GM21381 (cell line): ENCODE measurements at regions not wholly inside any gene's neighbourhood (a gene's known extent, or its start where the extent isn't known, plus 50 kb on each side); places are given as distances from the start of the nearest gene placed in this dataset.

Experiments
- ATAC-seq: cut with Tn5 transposase; IDR thresholded peaks from one replicate; pipeline ENCODE4 v1.9.1; 2021; ENCODE audit warnings: mild to moderate bottlenecking, moderate library complexity; ENCODE audit not compliant: unreplicated experiment

DNA sequence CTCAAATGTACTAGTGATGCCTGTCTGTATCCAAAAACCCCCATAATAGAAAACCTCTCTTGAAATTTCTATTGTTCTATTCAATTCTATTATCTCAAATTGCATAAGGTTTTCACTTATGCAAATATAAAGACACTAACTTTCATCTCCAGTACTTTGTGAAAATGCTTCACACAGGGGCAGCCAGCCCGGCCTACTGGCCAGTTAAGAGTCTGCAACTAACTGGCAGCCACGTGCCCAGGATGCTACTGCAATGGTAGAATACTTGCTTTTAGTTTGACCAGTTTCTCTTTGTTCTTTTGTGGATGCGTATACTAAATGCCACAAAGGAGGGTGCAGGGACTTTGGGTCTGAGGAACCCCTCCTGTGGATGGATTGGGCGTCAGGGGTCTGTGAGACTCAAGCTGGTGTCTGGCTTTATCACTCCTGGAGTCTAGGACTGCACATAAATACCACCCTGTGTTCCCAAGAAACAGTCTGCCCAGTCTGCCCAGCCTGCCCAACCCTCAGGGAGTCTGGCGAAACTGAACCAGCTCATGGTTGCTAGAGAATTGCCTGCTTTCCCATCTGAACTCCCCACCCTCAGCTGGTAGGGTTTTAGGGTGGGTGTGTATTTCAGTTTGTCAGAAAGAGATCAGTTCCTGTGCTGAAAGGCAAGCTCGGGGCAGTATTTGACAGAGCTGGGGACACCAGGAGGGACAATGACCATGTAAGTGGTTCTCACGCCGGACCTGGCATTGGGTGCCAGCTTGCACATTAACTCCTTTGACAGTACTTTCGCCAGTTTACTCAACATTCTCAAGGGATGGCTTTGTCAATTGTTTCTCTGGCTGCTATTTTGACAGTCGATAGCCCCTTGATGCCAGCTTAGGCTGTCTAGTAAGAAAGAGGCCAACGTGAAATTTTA is 558.2 kb upstream of the JAG1 start:
- ATAC-seq: no peak

GRCh38 chr20:11232896-11233295 is 559.1 kb upstream of the JAG1 start:
- ATAC-seq: no peak

DNA sequence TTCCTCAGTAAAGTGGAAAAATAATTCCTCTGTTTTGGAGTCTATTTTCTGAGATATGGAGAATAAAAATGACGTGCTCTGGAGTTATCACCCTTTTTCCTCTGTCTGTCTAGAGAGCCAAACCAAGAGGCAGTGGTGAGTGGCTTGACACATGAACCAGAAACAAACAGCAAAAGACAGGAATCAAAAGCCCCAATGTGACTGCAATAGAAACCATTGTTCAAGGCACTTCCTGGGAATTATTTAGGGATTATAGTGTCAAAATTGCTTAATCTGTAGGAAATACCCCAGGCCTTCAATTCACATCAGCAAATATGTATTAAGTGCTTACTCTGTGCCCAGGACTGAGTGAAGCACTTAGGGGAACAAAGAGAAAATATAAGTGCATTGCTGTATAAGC is 560.4 kb upstream of the JAG1 start:
- ATAC-seq: no peak

- no peak for ATAC-seq
Observed at GRCh38 chr20:11234608-11235007, 560.8 kb upstream of the JAG1 start.

GRCh38 chr20:11235058-11235457 is 561.3 kb upstream of the JAG1 start:
- no peak for ATAC-seq

DNA sequence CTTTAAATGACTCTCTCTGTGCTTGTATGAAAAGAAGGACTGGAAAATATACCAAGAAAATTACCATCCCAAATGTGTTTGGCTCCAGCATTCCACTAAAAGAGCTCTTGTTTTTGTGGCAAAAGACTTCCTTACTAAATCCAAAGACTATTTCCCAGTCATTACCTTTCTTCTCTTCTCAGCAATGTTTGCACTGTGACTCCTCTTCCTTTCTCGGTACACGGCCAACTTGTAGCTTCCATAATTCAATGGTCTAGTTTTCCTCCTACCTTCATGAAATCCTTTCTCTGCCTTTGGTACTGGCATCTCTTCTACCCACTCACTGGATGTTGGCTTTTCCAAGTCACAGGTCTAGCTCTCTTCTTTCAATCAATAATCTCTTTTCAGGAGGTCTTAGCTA is 568.5 kb upstream of the JAG1 start:
- no peak for ATAC-seq

DNA sequence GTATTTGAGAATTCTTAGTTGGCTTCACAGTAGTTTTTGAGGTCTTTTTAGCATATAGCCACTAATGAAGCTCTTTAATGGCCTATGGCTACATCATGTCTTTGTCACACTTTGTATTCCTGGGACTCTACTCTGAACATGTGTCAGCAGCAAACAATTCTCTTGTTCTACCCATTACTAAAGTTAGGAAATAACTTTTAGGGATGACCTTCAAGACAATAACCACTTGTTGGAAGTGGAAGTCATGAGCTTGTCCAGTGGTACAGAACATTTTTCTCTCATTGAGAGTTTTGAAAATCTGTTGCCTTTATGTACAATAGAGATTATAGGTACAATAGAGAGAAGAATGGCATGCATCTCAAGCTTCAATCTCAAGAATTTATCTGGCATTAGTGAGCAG is 571.6 kb upstream of the JAG1 start:
- no peak for ATAC-seq

DNA sequence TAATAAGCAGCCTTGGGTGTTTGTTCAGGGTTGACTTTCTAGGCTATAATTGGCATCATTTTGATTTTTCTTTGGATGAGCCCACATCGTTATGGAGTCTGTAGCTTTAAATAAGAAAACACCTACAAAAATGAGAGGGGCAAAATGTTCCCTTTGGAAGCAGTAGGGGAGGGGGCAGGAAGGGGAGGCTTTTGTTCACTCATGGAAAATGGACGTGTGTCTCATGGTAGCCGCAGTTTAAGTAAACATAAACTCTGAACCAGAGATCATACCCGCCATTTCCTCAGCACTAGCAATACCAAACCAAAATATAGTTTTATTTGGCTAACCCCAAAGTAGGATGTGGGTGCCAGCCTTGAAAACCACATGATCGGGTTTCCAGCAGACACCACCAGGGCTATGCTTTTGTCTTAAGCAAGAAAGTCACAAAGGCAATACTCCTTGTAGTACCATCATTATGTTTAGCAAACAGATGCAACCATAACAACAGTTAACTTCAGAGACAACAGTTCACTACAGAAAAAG is 572.5 kb upstream of the JAG1 start:
- ATAC-seq: no peak

DNA sequence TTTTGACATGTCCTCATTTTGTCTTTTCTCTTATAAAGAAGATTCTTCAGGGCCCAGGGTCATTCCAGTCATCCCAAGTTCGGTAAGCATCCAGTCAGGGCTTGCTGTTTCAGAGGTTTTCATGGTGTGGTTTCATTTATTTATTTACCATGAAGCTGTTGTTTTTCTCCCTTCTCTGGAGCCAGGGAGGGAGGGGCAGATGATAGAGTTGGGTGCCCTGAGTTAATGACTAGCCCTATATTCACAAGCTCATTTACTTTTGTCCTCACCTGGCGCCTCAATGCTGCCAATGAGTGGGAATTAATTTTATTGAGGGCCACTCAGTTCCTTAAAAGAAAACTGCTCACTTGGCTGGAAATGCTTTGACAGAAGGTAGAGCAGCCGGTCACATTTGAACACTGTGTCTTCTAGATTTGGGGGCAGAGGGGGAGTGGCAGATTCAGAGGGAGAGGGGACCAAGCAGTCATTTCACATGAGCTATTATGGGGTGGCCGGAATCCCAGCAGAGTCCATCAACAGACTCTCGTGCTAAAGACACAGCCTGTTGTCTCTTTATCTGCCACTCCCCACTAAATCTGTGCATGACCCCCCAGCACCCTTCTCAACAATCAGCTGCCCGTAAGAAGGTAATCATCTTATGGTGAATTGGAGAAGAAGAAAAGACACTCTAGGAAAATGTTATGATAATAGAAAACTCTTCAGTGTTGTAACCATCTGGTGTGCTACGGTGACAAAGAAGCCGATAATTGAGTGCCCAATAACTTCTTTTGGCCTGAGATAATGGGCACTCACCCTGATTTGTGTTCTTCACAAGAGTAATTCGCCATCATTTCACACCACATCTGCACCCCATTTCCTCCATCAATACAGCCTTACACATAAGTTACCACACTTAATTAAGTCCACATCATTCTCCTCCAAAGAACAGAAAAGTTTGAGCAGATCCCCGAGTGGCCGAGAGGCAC is 573.5 kb upstream of the JAG1 start:
- ATAC-seq: no peak

DNA sequence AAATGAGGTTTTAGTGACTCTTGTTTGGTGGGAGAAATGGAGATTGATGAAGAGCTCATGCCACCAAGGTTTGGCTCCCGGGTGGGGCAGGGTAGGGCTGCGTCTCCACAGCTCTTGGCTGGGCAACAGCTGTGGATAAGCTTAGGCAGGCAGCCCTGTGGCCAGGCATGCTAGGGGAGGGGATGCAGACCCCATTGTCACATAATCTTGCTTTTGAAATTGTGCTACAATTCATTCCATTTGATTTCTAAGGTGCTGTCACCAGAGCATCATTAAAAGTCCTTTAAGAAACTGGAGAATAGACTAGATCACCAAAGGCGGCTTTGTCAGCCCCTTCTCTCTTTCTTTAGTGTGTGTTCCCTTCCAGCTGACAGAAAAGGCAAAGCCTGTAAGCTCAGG is 574.2 kb upstream of the JAG1 start:
- ATAC-seq: no peak

DNA sequence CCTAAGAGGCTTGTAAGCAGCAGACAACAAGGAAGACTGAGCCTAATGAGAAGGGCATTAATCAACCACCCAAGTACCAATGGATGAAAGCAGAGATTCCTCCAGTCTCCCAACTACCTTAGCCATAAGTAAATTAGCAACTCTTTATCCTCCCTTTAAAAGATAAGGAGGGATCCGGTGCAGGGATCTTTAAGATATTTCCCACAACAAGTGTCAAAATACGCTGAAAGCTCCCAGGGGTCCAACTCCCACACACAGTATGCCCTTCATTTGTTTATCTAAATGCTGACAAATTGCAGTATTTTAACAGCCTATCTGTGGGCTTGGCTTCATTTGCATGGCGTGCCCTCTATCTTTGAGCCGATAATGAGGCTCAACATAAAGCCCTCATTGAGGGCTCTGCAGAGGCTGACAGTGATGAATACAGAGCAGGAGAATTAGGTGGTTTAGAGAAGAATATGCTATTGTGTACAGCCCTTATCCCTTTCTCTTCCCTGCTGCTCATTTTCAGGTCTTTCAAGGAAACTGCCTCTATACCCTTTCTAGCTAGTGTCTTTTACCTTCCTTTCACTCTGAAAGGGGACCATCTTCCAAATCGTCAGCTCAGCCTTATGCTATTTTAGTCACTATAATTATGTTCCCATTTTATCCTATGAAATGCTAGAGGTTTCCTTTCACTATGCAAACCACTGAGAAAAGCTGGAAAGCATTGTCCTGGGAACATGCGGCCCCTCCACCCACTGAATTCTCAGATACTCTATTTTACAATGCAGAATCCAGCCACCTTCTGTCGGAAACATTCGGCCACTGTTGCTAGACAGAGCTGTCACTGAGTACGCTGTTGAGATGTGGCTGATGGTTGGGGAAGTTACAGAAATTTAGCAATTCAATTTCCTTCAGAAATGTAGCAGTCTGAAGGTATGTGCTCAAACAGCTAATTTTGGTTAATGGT is 575.2 kb upstream of the JAG1 start:
- ATAC-seq: no peak

GRCh38 chr20:11249683-11250082 is 575.9 kb upstream of the JAG1 start:
- no peak for ATAC-seq

DNA sequence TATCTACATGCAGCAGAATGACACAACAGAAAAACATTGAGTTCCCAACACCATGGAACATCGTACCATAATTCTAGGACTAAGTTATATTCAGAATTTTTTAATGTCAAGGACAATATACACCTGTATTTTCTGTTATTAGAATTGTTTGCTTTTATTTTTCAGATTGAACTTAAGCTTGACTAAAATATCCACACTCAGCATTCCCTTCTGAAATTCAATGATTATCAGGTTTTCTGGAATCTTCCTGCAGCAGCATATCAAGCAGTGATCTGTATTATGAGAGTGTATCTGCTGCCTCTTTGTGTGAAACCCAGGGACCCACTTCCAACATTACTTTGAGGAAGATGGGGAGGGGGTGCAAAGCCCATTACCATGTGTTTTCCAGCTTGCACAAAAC is 578.6 kb upstream of the JAG1 start:
- no peak for ATAC-seq

DNA sequence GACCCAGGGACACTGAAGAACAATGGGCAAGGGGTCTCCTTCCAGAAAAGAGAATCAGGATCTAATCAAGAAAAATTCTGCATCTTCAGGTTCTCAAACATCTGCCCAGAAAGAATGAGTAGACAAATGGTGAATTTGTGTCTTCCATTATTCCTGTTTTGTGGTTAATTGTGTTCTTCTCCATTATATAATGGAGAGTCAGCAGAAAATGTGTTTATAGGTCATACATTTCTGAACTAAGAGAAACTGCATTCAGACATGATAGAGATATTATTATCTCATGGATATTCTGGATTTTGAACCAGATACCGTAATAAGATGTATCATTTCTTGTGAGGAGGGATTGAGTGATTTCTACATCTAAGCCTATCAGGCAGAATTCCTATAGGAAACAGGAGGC is 581.7 kb upstream of the JAG1 start:
- ATAC-seq: no peak

GRCh38 chr20:11255860-11256259 is 582.1 kb upstream of the JAG1 start:
- ATAC-seq: no peak

- ATAC-seq: no peak
Observed at GRCh38 chr20:11260611-11261010, 586.8 kb upstream of the JAG1 start.

DNA sequence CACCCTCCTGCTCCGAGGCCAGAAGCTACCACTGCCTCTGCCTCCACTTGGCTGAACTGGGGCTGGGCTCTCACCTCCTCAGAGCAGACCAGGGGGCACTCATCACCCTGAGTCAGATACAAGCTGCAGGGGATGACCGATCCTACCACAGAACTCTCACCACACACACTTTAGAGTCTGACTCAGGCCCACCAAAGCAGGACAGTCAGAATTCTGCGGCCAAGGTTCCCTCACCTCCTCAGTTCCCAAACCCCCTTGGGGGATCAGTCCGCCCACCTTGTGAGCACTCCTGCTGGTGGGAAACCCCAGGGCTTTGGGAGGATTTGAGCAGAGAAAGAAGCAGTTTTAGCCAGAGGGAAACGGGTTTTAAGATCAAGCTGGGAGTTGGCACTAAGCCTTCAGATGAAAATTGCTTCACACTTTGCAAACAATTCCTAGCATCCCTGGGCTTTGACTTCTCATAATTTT is 587.8 kb upstream of the JAG1 start:
- ATAC-seq: no peak

DNA sequence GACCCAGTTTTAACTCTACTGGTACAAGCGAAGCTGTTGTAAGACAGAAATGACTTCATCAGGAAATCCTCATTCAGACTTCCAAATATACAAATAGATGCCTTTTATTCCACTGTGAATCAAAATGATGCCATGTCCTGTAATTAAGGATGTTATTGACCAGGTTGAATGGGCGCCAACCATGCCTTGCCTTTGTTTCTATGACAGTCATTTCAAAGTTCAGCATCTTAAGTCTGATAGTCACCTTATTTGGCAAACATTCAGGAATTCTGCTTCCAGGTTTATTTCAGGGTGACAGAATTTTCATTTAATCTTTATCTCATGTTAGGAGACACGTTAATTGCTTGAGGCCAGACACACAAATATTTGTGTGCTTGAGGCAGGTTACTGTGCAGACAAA is 592.8 kb upstream of the JAG1 start:
- ATAC-seq: no peak

DNA sequence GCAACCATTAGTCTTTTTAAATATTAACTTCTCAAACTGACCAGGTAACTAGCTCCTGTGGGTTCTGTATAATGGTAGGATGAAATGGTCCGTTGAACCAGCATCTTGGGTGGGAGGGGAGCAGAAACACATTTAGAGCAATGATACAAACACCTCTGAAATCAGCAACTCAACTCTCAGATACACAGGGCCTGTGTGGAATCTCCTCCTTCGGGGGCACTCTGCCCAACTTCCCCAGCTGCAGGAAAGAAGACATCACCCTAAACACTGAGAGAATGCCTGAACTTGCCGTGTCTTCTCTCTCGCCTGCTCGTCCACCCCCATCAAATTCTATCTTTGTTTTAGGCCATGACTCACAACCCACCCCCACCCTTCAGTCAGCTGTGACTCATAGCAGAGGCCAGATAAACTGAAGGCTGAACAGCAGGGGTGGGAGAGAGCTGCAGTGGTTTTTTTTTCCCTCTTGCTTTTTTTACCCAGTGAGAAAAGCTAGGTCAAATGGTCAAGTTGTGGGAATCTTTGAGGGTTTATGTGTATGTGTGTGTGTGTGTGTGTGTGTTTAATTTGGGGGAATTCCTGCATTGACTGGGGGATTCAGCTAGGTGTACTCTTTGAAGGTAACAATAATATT is 593.4 kb upstream of the JAG1 start:
- no peak for ATAC-seq

GRCh38 chr20:11267762-11268335 is 594.0 kb upstream of the JAG1 start:
- no peak for ATAC-seq
